Activated naive CD8-positive, alpha-beta T cell treated with anti-CD3 and anti-CD28 coated beads, Interleukin-2, amount 10 ng/mL, durations not matched to agents 7 days and 5 days (primary cell): ENCODE measurements at regions not wholly inside any gene's neighbourhood (a gene's known extent, or its start where the extent isn't known, plus 50 kb on each side); places are given as distances from the start of the nearest gene placed in this dataset.

Experiments
- ATAC-seq: fragments of 150-1000 bp; cut with Tn5 transposase; one replicate; pipeline ENCODE4 v1.10.0; 2021; ENCODE audit warnings: low read depth, moderate library complexity
- POLR2A ChIA-PET: fragments of 350-600 bp; sonication (Branson Sonifier 250); formaldehyde crosslinking; loops from one replicate; lab custom pipeline; 2021; ENCODE audit warnings: antibody characterized with exemption; lab: Charles Lee
- DNase-seq: peaks from one replicate; pipeline ENCODE4 v3.0.0; 2021
- H3K27ac Mint-ChIP-seq: one replicate; pipeline ENCODE4 v1.8.0; 2022; ENCODE audit warnings: mild to moderate bottlenecking, mixed read lengths
- H3K27me3 Mint-ChIP-seq: one replicate; pipeline ENCODE4 v1.8.0; 2022; ENCODE audit warnings: mild to moderate bottlenecking, moderate library complexity, mixed read lengths
- H3K36me3 Mint-ChIP-seq: one replicate; pipeline ENCODE4 v1.8.0; 2021; ENCODE audit warnings: mild to moderate bottlenecking, mixed read lengths
- H3K4me1 Mint-ChIP-seq: one replicate; pipeline ENCODE4 v1.8.0; 2021; ENCODE audit warnings: mixed read lengths
- H3K4me3 Mint-ChIP-seq: one replicate; pipeline ENCODE4 v1.8.0; 2022; ENCODE audit warnings: mild to moderate bottlenecking, moderate library complexity, mixed read lengths
- H3K9me3 Mint-ChIP-seq: one replicate; pipeline ENCODE4 v1.8.0; 2021; ENCODE audit warnings: mixed read lengths

DNA sequence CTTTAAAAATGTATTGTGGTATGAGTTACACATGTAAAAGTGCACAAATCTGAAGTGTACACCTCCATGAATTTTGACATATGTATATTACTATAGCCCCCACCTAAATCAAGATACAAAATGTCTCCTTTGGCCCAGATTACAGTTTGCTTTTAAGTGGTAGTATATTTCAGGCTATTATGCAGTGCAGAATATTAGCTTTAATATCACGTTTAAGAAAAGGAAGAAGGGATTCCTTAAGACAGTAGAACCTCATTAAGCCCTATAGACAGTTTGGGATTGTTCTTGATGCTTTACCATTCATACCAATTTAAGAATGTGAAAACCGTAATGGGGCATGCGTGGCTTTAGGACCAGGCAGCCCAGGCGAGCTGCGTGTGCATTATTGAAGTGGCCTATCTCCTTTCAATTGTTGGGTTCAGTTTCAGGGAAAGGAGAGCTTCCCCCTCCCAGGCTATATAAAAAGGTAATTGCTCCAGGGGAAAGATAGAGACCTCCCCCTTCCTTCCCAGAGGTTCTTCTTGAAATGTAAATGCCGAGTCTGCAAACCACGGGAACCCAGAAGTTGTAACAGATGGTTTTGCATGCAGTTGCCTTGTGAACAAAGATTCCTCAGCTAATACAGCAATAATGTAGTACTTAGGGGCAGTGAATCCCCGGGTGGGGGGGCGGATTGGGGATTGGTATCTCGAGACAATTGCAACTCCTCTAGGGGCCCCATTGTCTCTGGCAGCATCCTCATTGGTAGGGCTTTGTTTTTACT is 106.1 kb downstream of the UCHL1 start:
- Mint-ChIP-seq H3K4me1 (no peaks in the 10 kb centered on the region), H3K27me3 (peaks cover 52% of the 10 kb centered on the region), H3K4me3 (no peak overlapping the region), H3K27ac (no peak overlapping the region), H3K9me3 (no peaks in the 10 kb centered on the region), H3K36me3 (no peaks in the 10 kb centered on the region)
- DNase-seq = no peak
- POLR2A ChIA-PET = no interaction called here
- ATAC-seq = no peak

DNA sequence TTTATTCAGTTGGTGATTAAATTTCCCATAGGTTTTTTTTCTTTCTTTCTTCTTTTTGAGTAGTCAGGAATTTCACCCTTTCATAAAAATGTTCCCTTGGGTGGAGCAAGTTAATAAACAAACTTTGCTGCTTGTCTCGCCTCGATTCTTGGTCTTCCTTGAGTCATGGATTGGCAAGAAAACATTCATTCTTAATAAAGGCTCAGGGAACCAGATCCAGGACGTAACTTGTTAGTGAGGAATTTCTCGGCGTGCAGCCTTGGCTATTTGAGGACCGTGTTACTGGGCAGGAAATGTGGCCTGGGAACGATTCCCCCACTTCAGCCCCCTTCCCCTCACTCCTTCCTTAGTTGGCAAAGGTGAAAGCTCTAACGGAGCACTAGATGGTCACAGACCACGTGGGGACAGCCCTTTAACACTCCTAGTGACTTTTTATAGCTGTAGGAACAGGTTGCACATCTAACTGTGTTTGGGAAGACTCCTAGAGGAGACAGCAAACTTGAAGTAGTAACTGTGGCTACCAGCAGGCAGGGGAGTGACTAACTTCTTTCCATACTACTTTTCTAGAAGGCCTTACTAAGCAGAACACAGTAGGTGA is 106.8 kb downstream of the UCHL1 start:
- Mint-ChIP-seq H3K4me1 (no peaks in the 10 kb centered on the region), H3K27me3 (peaks cover 46% of the 10 kb centered on the region), H3K27ac (no peak overlapping the region), H3K9me3 (no peaks in the 10 kb centered on the region), H3K36me3 (no peaks in the 10 kb centered on the region), H3K4me3 (no peak overlapping the region)
- ATAC-seq (no peak), DNase-seq (no peak)
- POLR2A ChIA-PET = no interaction called here

DNA sequence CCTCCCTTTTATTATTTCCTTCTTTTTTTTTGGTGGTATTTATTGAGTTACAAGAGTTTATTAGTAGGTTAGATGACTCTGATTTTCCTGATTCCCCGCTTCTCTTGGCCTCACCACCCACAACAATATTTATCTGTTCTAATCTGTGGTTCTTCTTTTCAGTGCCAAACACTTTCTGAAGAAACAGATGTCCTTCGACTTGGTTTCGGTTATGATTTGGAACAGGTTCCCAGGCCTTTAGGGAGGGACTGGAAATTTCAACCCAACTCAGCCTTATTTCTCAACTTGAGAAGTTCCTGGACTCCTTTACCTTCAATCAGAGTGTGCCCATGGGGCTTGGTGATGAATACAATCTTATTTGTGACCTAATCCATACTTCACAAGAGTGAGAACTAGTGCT is 108.1 kb downstream of the UCHL1 start:
- Mint-ChIP-seq H3K36me3 (no peaks in the 10 kb centered on the region), H3K4me3 (no peak overlapping the region), H3K27me3 (peaks cover 37% of the 10 kb centered on the region), H3K4me1 (no peaks in the 10 kb centered on the region), H3K27ac (no peak overlapping the region), H3K9me3 (no peaks in the 10 kb centered on the region)
- ATAC-seq = no peak
- DNase-seq = no peak
- POLR2A ChIA-PET = no interaction called here

DNA sequence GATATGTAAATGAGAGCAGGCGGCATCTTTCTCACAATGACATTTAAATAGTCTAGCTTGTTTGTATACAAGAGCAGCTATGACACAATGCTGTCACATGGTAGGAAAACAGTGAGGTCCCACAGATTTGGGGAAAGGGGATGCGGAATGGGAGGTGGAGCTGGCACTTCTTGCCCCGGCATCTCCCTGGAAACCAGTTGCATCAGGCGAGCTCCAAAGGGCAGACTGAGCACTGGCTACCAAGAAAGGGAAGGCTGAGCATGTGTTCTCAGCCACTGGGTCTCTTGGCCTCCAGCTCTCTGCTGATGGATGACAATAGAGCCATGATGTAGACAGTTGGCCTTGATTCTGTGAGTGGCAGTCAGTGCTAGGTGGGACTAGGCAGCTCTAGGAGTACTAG is 109.0 kb downstream of the UCHL1 start:
- Mint-ChIP-seq H3K9me3 (no peaks in the 10 kb centered on the region), H3K27me3 (peaks cover 36% of the 10 kb centered on the region), H3K4me1 (no peaks in the 10 kb centered on the region), H3K36me3 (no peaks in the 10 kb centered on the region), H3K27ac (no peak overlapping the region), H3K4me3 (no peak overlapping the region)
- DNase-seq = no peak
- POLR2A ChIA-PET = no interaction called here
- no peak for ATAC-seq

DNA sequence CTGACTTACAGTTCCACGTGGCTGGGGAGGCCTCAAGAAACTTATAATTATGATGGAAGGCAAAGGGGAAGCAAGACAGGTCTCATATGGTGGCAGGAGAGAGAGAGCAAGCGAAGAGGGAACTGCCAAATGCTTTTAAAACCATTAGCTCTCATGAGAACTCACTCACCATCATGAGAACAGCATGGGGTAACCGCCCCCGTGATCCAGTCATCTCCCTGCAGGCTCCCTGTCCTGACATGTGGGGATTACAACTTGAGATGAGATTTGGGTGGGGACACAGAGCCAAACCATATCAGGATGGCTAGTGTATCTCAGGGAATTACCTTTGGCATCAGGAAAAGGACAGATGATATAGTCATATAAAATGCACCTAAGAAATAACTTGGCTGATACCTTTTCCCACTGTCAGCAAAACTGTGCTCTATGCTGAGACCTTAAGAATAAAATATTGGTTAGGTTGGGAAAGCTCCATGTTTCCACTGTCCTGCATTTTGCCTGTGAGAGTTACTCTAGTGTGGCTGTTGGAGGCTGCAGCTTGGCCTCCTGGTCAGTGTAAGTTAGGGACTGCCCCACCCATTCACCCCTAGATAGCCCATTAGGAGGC is 110.3 kb downstream of the UCHL1 start:
- Mint-ChIP-seq H3K27me3 (peaks cover 25% of the 10 kb centered on the region), H3K9me3 (no peaks in the 10 kb centered on the region), H3K4me3 (no peak overlapping the region), H3K36me3 (no peaks in the 10 kb centered on the region), H3K4me1 (no peaks in the 10 kb centered on the region), H3K27ac (no peak overlapping the region)
- no peak for ATAC-seq
- POLR2A ChIA-PET = no interaction called here
- no peak for DNase-seq

DNA sequence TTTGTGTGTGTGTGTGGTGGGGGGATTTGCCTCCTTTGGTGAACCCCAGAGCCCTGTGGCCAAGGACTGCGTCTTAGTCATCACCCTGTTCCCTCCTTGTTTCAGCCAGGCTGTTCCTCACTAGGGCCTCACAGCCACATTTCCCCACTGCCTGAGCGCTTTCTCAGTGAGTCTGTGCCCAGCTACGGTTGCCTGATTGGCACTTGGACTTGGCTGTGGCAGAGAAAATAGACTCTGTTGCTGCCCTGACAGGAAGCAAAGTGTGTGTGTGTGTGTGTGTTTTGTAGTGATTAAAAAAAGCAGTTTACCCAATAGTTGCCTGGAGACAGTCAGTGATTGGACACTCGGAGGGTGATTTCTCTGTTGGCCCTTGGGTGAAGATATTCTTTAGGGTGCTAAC is 113.0 kb downstream of the UCHL1 start:
- POLR2A ChIA-PET = no interaction called here
- H3K4me3 Mint-ChIP-seq = no peak overlapping the region
- H3K9me3 Mint-ChIP-seq = no peaks in the 10 kb centered on the region
- DNase-seq = no peak
- no peaks in the 10 kb centered on the region for H3K4me1 Mint-ChIP-seq
- peaks cover 4% of the 10 kb centered on the region for H3K27me3 Mint-ChIP-seq
- ATAC-seq = no peak
- H3K36me3 Mint-ChIP-seq = no peaks in the 10 kb centered on the region
- no peak overlapping the region for H3K27ac Mint-ChIP-seq

DNA sequence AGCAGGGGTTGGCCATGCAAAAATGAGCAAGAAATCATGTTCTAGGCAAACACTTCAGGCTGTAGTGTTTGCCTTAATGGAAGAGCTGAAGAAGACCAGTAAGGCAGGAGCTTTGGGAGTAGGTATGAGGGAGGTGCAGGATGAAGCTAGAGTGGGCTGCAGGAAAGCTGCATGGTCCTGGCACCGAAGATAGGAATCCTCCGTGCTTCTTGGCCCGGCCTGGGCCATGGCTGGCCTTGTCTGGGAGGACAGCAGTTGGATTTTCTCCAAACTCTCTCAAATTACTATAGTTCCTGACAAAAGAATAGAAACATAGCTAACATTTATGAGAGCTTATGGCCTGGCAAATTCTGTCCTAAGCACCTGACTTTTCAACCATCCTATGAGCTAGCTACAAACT is 116.5 kb downstream of the UCHL1 start:
- no peak overlapping the region for H3K27ac Mint-ChIP-seq
- H3K9me3 Mint-ChIP-seq = no peaks in the 10 kb centered on the region
- ATAC-seq = no peak
- POLR2A ChIA-PET = no interaction called here
- no peaks in the 10 kb centered on the region for H3K4me1 Mint-ChIP-seq
- no peak overlapping the region for H3K4me3 Mint-ChIP-seq
- H3K27me3 Mint-ChIP-seq = no peaks in the 10 kb centered on the region
- DNase-seq = no peak
- no peaks in the 10 kb centered on the region for H3K36me3 Mint-ChIP-seq

DNA sequence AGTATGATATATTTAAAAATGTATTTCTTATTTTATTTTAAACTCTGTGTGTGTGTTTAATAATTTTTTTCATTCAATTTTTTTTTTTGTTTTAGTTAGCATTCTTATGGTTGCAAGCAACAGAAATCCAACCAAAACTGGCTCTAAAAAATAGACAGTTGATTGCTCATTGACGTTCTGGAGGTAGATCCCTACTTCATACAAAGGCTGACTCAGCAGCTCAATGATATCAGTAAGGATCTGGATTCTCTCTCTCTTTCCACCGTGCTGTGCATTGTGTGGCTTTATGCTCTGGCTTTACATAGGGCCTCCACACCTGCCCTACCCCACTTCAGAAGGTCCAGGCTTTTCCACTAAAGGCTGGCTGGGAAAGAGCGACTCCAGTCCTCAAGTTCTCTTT is 117.8 kb downstream of the UCHL1 start:
- H3K4me1 Mint-ChIP-seq = no peaks in the 10 kb centered on the region
- POLR2A ChIA-PET = no interaction called here
- no peaks in the 10 kb centered on the region for H3K36me3 Mint-ChIP-seq
- ATAC-seq = no peak
- no peak overlapping the region for H3K4me3 Mint-ChIP-seq
- no peak for DNase-seq
- no peak overlapping the region for H3K27ac Mint-ChIP-seq
- peaks cover 3% of the 10 kb centered on the region for H3K9me3 Mint-ChIP-seq
- H3K27me3 Mint-ChIP-seq = no peaks in the 10 kb centered on the region

DNA sequence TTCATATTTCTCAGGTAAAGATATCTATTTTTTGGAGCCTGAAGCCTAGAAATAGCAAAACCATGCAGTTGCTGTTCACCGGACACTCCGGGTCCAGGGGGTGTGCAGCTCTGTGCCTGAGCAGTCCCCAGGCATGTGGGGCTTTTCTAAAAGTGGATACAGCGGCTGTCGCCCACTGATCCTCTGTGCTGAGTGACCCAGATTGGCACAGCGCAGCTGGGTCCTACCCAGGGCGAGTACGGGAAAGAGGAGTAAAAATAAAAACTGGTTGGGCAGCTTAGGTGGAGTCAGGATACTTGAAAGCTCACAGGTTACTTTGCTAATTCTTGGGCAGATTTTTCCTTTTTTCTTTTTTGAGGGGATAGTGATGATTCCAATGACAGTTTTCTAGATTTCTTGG is 118.8 kb downstream of the UCHL1 start:
- Mint-ChIP-seq H3K4me3 (no peak overlapping the region), H3K36me3 (no peaks in the 10 kb centered on the region), H3K27me3 (no peaks in the 10 kb centered on the region), H3K27ac (no peak overlapping the region), H3K9me3 (peaks cover 3% of the 10 kb centered on the region), H3K4me1 (no peaks in the 10 kb centered on the region)
- ATAC-seq = no peak
- DNase-seq = no peak
- POLR2A ChIA-PET = no interaction called here

DNA sequence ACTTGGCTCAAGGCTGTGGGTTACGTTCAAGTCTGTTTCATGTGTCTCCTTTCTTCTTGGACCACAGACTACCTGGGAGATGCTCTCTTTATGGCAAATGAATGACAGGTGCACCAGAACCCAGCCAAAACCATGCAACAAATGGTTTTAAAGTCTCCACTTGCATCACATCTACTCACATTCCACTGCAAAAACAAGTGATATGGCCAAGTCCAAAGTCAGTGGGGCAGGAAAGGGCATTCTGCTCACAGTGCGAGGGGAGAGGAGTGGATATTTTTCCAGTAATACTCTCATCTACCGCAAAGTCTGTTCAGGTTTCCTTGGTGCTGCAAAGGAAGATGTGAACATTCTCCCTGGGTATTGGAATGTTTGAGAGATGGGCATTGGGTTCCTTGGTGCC is 120.5 kb downstream of the UCHL1 start:
- no peak overlapping the region for H3K4me3 Mint-ChIP-seq
- peaks cover 3% of the 10 kb centered on the region for H3K9me3 Mint-ChIP-seq
- DNase-seq = no peak
- POLR2A ChIA-PET = no interaction called here
- no peak for ATAC-seq
- H3K36me3 Mint-ChIP-seq = no peaks in the 10 kb centered on the region
- no peak overlapping the region for H3K27ac Mint-ChIP-seq
- no peaks in the 10 kb centered on the region for H3K4me1 Mint-ChIP-seq
- no peaks in the 10 kb centered on the region for H3K27me3 Mint-ChIP-seq

DNA sequence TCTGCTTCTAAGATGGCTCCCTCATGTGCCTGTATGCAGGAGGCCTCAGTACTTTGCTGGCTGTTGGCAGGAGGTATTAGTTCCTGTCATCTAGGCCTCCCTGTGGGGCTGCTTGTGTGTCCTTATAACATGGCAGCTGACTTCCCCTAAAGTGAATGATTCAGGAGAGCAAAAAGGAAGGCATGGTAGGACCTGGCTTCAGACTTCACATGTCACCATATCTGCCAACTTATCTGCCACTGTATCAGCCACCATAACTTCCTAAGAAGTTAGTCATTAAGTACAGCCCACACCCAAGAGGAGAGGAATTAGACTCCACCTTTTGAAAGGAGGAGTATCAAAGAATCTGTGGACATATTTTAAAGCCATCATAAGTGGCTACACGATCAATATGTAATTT is 122.5 kb downstream of the UCHL1 start:
- POLR2A ChIA-PET = no interaction called here
- peaks cover 3% of the 10 kb centered on the region for H3K9me3 Mint-ChIP-seq
- no peak overlapping the region for H3K27ac Mint-ChIP-seq
- no peak for ATAC-seq
- no peaks in the 10 kb centered on the region for H3K27me3 Mint-ChIP-seq
- H3K4me1 Mint-ChIP-seq = no peaks in the 10 kb centered on the region
- DNase-seq = no peak
- H3K4me3 Mint-ChIP-seq = no peak overlapping the region
- H3K36me3 Mint-ChIP-seq = no peaks in the 10 kb centered on the region

DNA sequence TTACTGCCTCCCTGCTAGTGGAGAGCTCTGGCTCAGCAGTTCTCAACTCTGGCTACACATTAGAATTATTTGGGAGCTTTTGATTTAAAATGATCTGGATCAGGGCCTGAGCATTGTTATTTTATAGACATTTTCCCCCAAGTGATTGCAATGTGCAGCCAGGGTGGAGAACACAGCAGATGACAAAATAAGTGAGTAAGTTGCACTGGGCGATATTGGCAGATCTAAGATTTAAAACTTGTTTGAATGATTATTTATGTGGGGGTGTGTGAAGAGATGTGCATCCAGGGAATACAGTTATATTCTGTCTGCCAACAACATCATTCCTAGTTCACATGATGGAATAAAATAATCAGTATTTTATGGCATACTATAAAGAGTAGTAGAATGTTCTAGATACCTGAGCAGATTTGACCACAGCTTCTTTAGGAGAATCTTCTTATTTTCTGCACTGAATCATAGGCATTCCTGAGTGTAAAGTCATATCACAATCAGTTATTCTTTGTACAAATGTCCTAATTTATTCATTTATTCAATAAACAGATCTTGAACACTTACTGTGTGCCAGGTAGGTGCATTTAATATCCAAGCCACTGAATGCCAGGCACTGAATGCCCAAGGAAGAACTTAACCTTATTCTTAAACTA is 123.9 kb downstream of the UCHL1 start:
- peaks cover 3% of the 10 kb centered on the region for H3K9me3 Mint-ChIP-seq
- H3K4me1 Mint-ChIP-seq = no peaks in the 10 kb centered on the region
- H3K27me3 Mint-ChIP-seq = peaks cover 1% of the 10 kb centered on the region
- no peak overlapping the region for H3K4me3 Mint-ChIP-seq
- DNase-seq = no peak
- no peaks in the 10 kb centered on the region for H3K36me3 Mint-ChIP-seq
- ATAC-seq = no peak
- POLR2A ChIA-PET = no interaction called here
- H3K27ac Mint-ChIP-seq = no peak overlapping the region

DNA sequence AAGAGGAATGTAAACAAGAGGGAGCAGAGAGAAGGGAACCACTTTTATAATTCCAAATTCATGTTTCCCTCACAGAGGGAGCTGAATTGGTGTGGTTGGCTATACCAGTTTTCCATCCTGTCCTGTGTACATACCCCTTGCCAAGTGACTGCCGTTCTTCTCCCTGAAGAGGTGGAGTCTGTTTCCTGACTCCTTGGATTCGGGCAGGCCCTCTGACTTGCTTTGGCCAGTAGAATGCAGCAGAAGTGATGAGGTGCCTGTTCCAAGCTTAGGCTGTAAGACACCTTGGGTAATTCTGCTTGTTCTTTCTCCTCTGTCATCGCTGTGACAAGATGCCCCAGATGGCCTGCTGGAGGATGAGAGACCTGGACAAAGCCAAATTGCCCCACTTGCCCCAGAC is 124.7 kb downstream of the UCHL1 start:
- DNase-seq (no peak), ATAC-seq (no peak)
- Mint-ChIP-seq H3K9me3 (peaks cover 3% of the 10 kb centered on the region), H3K4me1 (no peaks in the 10 kb centered on the region), H3K36me3 (no peaks in the 10 kb centered on the region), H3K27ac (no peak overlapping the region), H3K4me3 (no peak overlapping the region), H3K27me3 (peaks cover 2% of the 10 kb centered on the region)
- POLR2A ChIA-PET = no interaction called here

DNA sequence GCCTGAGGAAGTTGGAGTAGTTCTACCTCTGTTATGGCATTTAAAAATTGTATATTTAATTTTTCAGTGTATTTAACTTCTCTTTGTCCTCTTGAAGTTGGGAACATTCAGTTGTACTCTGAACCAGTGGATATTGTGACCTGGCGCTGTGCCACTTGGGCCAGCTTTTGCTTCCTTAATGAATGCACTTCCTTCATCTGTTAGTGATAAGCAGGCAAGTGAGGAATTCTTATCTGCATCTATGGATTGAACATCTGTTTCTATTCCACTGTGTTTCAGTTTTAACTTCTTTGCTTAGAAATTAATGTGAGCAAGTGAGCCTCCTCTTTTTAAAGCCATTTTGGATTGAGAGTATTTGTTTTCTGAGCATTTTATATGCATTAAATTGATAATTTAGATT is 128.3 kb downstream of the UCHL1 start:
- ATAC-seq = no peak
- no peak overlapping the region for H3K4me3 Mint-ChIP-seq

More for the DNA sequence above, 128.3 kb downstream of the UCHL1 start:
- no peak for DNase-seq
- no peak overlapping the region for H3K27ac Mint-ChIP-seq
- POLR2A ChIA-PET = no interaction called here
- no peaks in the 10 kb centered on the region for H3K9me3 Mint-ChIP-seq
- peaks cover 2% of the 10 kb centered on the region for H3K27me3 Mint-ChIP-seq
- no peaks in the 10 kb centered on the region for H3K36me3 Mint-ChIP-seq
- no peaks in the 10 kb centered on the region for H3K4me1 Mint-ChIP-seq
